Amniotic stem cell (primary cell): ENCODE measurements at regions not wholly inside any gene's neighbourhood (a gene's known extent, or its start where the extent isn't known, plus 50 kb on each side); places are given as distances from the start of the nearest gene placed in this dataset.

ENCODE experiments used
- DNase-seq: peaks from one replicate; lab custom pipeline; 2025; lab: John Stamatoyannopoulos, UW

DNA sequence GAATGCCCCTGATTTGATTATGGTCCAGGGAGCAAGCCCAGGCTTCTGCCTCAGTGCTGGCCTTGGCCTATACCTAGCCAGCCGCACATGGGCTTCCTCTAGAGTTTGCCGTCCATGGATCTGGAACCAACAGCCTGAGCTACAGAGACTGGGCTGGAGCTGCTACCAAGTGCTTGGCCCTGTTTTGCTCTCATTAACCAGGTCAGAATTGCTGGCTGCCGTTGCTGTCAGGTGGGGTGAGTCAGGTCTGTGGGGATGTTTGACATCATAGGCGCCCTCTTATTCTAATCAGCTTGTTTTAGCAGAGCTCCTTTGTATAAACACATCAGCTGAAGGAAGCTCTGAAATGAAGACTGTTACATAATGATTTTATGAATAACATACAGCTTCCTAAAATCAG lies 83.1 kb upstream of the PHACTR2 start:
- no peak for DNase-seq

DNA sequence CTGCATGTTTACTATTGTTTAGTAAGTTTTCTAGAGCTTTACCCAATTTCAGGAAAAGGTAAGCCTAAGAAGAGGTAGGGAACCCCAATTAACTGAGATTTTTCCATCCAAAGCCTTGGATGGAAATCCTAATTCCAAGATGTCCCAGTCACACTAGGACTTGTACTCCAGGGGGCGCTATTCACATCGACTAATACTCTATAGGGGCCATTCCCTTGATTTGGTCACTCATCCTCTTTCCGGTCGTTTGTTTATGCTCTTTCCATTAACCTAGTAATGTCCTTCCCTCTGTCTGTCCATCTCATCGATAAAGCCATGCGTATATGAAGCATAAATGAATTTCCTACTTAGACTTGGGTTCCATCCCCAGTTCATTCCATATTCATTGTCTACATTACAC lies 80.8 kb upstream of the FUCA2 start:
- no peak for DNase-seq

DNA sequence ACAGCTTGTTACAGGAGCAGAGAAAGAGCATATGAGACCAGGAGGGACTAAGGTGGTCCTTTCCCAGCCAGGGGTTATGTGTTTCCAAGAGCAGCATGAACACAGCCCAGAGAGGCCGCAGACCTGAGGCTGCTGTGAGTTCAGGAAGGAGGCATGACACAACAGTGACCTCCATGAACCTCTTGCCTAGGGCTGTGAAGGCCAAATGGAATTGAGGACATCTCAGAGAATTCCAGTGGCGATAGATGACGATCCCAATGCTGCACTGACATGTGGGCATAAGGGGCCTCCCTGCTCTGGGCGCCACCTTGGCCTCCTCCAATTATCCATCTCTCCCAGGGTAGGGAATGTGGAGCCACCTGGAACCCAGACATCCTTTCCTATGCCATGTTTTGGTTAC lies 79.9 kb upstream of the FUCA2 start:
- no peak for DNase-seq

DNA sequence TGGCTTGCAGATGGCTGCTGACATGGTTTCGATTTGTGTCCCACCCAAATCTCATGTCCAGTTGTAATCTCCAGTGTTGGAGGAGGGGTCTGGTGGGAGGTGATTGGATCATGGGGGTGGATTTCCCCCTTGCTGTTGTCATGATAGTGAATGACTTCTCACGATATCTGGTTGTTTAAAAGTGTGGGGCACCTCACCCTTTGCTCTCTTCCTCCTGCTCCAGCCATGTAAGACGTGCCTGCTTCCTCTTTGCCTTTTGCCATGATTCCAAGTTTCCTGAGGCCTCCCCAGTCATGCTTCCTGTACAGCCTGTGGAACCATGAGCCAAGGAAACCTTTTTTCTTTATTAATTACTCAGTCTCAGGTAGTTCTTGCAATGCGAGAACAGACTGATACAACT lies 77.6 kb upstream of the FUCA2 start:
- DNase-seq: no peak

DNA sequence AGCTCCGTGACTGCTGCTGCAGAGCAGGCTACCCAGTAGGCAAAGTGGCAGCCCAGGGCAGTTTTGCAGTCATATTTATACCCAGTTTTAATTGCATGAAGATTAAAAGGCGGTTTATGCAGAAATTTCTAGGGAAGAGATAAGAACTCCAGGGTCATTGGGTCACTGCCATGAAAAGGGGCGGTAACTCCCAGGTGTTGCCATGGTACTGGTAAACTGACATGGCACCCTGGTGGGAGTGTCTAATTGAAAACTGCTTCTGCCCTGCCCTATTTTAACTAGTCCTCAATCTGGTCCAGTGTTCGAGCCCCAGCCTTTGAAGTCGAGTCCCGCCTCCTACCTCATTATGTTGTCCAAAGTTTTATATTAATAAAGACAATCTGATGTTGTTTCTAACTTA lies 75.0 kb upstream of the FUCA2 start:
- DNase-seq: no peak

DNA sequence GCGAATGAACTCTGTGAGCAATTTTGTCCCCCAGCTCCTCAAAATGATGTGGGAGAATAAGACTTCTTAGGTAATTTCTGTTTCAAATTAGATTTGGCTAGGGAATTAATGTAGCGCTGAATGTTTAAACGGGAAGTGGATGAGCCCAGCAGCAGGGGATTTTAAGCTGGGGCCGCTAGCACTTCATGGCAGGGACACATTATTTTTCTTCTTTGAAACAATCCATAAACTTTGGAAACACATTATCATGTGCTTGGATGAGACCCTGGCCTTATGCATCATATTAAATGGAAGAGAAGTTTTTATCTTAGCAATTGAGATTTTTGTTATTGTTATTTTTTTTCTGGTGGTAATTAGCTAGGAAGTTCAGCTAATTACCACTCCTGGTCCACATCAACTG lies 74.2 kb upstream of the FUCA2 start:
- DNase-seq: no peak

DNA sequence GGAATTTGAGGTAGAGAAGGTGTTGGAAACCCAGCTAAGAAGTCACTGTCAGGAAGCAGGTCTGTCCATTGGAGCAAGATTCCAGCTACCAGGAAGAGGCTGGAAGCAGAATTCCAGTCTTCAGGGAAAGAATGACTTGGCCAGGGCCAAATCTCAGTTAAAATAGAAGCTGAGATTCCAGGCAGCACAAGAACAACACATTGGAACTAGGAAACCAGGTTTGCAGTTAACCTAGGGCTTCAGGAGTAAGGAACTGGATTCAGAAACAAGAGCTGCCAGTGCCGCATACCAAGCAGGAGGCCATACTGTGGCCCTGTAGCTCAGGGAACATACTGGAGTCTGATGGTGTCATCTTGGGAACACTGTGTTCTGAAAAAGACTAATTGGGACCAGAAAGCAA lies 73.7 kb upstream of the FUCA2 start:
- DNase-seq: no peak

DNA sequence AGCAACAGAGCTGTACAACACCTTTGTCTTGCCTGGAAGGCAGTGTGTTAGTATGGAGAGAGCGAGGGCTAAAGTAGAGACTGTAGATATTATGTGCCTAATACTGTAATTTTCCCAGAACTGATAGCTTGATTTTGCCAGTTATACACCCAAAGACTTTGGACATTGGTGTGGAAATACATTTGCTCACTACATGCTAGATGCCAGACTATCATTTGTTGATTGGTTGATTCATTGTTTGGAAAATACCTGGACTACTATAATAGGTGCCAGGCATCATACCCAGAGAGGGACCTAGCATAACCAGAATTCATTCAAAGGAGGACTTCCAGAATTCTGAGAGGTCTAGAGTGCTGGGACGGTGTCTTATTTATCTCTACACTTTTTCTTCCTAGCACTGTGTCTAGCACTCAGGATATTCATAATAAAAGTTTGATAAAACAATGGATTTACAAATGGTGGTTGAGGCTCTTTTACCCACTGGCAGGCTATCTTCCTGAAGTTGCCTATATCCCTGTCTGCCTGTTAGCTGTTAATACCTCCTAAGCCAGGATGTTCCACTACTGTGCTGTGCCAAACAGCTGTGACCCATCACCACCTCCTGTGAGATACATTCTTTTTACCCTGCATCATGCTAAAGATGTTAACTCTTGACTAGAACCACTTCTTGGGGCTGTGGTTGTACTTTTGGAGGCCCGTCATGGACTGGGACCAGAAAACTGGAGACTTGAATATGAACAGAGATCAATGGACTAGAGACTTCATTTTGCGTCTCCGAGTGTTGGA lies 72.2 kb upstream of the FUCA2 start:
- DNase-seq: no peak

DNA sequence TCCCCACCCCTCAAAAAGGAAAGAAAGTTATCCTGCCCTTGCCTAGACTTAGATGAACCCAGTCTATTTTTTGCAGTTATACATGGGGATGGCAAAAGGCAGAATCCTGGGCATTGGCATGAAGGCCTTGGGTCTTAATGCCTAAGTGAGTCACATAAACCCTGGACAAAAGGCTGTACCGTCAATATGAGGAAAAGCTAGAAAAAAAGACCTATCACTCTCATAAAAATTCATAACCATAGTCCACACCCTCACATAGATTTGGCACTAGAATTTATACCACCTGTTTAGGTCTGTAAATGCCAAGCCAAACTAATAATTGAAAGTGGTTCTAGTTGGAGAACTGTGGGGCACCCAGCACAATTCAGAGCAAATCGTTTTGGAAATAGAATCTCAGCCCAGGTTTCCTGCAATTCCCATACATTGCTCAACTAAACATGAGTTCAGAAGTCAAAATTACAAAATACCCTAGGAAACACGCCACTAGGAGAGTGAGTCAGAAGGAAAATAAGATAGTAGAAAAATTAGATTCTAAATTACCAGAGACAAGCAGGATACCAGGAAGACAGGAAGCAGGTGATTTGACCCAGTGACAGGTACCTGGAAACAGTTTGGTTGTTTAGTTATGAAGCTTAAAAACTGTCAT lies 70.4 kb upstream of the FUCA2 start:
- DNase-seq: no peak

DNA sequence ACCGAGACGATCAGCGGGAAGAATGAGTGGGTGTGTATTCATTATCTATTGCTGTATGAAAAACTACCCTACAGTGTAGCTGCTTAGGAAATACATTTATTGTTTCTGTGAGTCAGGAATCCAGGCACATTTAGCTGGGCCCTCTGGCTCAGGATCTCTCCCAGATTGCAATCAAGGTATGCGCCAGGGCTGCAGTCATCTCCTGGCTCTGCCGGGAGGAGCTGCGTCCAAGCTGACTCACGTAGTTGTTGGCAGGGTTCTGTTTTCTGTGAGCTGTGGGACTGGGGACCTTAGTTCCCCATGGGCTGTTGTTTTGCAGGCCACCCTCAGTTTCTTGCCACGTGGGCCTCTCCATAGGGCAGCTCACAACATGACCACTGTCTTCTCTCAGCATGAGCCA lies 68.2 kb upstream of the FUCA2 start:
- DNase-seq: peak; percentile 75

DNA sequence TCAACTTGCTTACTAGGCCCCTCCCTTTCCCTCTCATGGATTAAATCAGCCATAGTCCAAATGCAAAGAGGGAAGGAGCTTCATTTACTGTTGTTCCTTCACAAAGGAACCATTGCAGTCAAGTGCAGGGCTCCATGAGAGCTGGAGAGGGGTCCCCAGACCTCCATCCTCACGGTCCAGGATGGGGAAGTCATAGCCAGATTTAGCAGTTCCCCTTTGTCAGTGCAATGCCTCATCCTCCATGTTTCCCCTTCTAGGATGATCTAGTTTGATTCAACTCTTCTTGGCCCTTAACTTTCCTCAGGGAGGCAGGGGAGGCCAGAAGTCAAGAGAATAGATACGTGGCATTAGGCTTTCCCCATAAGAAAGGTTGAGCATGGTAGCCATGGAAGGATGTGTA lies 66.5 kb upstream of the FUCA2 start:
- no peak for DNase-seq

DNA sequence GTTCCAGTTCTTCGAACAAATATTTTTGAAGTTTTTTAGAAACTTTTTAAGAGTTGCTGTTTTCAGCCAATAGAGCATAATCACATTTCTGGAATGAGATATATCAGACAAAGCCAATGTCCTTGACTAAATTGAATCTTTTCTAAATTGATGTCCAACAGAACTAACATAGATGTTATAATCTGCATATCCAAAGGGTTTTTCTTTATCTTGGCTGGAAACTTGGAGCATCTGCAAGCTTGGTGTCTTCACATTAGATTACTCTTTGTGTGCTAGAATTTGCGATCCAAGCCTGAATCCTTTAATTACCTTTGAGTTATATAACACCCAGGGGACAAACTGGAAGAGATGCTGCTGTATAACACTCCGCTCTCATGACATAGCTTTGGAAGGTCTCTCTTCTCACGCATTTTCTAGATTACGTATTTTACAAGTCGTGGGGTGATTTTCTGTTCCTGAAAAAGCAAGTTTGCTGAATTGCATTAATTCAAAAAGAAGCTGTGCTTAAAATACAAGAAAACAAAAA lies 64.4 kb upstream of the FUCA2 start:
- no peak for DNase-seq

DNA sequence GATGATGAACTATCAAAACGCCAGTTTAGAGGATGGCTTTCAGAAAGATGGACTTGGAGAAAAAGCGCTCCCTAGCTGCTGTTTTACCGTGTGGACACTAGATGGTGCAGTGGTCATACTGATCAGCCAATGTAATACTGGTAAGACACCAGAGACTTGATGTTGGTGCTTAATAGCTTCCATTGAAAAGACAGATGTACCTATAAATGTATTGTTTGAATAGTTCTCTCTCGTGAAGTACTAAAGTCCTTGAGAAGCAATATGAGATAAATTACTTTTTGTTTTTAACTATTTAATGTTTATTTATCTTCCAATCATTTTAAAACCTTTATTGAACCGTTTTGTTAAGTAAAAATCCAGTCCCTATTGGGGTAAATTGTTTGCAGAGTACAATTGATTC lies 63.9 kb upstream of the FUCA2 start:
- DNase-seq: peak; percentile 34

DNA sequence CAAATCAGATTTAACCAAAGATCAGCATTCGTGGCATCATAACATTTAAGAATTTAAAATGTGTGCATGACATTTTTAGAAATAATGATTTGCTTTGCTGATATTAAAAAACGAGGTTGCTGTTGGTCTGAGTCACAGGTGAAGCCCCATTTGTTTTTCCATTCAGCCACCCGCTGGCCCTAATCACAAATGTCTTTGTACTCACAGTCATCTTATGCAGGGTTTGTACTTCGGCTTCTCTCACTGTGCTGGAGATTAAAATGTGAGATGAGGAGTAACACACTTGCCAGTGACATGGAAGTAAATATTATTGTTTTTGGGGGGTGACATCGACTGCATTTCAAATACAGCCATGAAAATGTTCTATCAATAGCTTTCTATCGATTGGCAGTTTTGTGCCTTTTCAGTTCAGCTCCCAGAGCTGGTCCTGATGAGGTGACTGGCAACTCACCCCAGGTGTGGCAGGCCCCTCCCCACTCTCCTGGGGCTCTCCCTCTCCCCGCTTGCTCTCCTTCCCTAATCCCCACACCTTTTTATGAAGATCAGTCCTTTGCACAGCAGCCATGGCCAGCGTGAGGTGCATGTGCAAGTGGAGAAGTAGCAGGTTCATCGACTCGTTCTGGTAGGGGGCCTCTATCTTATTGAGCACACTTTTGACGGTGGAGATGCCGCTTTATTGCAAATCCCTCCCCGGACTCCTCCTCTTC lies 58.8 kb upstream of the FUCA2 start:
- DNase-seq: no peak

DNA sequence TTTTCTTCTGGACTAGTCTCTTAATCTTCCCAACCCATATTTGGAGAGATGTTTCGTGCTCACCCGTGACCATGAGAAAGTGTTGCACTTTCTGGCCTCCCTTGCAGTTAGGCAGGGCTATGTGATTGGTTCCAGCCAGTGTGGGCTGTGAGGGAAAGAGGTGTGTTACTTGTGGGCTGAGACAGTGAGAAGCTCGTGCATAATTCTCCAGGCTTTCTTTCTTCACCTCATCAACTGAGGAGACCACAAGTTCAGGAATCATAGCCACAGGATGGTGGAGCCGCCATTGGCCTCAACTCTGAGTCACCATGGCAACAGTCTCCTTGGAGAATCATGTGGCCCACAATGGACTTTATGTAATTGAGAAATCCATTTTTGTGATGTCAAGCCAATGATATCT lies 57.5 kb upstream of the FUCA2 start:
- DNase-seq: no peak

DNA sequence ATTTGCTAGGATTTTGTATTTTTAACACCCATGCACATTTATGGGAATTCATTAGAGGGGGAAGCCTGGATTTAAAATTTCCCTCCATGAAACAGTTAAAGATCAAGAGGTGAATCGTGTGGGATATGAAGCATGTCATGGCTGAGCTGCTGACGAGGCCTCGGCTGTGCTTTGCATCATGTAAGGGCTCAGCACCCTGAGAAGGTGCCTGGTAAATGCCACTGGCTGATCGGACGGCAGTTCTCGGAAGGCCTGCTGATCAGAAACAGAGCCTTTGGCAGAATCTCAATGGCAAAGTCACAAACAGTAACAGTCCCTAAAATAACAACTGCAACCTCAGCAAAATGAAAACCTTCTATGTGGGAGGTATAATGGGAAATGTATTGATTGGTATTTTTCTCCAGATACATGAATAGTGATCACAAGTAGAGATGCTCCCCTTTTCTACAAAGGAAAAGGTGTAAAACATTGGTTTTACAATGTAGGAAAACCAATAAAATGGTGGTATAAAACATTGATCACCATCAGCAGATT lies 53.0 kb upstream of the FUCA2 start:
- no peak for DNase-seq

DNA sequence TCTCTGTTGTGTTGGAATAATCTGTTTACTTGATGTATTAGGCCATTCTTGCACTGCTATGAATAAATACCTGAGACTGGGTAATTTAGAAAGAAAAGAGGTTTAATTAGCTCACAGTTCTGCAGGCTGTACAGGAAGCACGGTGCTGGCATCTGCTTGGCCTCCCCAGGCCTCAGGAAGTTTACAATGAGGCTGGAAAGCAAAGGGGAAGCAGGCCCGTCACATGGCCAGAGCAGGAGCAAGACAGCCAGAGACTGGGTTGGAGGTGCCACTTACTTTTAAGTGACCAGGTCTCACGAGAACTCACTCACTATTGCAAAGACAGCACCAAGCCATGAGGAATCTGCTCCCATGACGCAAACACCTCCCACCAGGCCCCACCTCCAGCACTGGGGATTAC lies 50.6 kb upstream of the FUCA2 start:
- no peak for DNase-seq
